ENCODE measurements at regions not wholly inside any gene's neighbourhood (a gene's known extent, or its start where the extent isn't known, plus 50 kb on each side); places are given as distances from the start of the nearest gene placed in this dataset.

- TF ChIP-seq TCF3 (IDR thresholded peaks at IDR 0.05; ENCODE audit: borderline replicate concordance, insufficient read depth, low read depth, low read length), result no peak
- TF ChIP-seq ZNF384 (IDR thresholded peaks at IDR 0.05; ENCODE audit: borderline replicate concordance, low read depth, low read length), result no peak
- no peak for TF ChIP-seq BMI1 (IDR thresholded peaks at IDR 0.05; ENCODE audit: borderline replicate concordance)
- TF ChIP-seq EP300 (IDR thresholded peaks at IDR 0.05; ENCODE audit: borderline replicate concordance in 1 of 2, control insufficient read depth in 1 of 2, low read depth in 2 of 2, low read length in 2 of 2), result no peak
Observed at GRCh38 chr16:25586826-25587225, 104.9 kb upstream of the HS3ST4 start (continued).

DNA sequence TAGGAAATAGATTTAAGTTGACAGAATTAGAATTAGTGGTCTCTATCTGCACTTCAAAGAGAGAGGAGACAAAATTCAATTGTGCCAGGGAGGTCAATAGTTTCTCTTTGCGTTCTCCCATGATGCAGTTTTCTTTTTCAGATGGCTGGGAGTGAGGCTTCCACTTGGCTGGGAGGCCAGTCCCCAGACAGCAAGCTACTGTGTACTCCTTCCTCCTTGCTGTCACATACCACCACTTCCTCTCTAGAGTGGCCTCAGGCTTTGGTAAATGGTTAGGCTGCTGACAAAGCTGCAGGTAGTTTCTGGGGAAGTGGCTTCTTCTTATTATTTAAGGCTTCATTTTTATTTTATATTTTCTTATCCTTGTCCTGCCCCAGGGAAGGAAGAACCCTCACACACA, 106.2 kb upstream of the HS3ST4 start:
- no peak for FAIRE-seq
- Histone ChIP-seq H4K20me1 (ENCODE audit: control insufficient read depth, insufficient read depth) (no peaks in the 10 kb centered on the region), H3K36me3 (ENCODE audit: control insufficient read depth in 2 of 2, insufficient read depth in 2 of 2, low read length in 1 of 2) (no peaks in the 10 kb centered on the region), H3K4me3 (no peak overlapping the region), H3K9me3 (replicated peaks; ENCODE audit: control insufficient read depth, insufficient read depth, low read length) (no peaks in the 10 kb centered on the region), H3K27me3 (replicated peaks in 1 of 2; ENCODE audit: control insufficient read depth in 2 of 2, insufficient read depth in 2 of 2, low read length in 1 of 2) (no peaks in the 10 kb centered on the region), H3K9ac (ENCODE audit: control insufficient read depth, insufficient read depth, low read length) (no peak overlapping the region), H3K4me1 (ENCODE audit: control insufficient read depth, insufficient read depth, low read length) (no peaks in the 10 kb centered on the region), H3K27ac (ENCODE audit: control insufficient read depth, insufficient read depth) (no peak overlapping the region), H2AFZ (ENCODE audit: control insufficient read depth, low read depth, low read length) (no peak overlapping the region), H3K79me2 (ENCODE audit: control insufficient read depth, insufficient read depth, low read length) (no peaks in the 10 kb centered on the region), H3K4me2 (ENCODE audit: control insufficient read depth, insufficient read depth) (no peak overlapping the region)
- ChIA-PET RAD21 (ENCODE audit: unreplicated experiment) (no interaction called here), CTCF (no interaction called here), POLR2A (no interaction called here), SMC1A (ENCODE audit: uncharacterized antibody, unreplicated experiment) (no interaction called here)
- in situ Hi-C loops (cut with MboI) (no loop called here), intact Hi-C loops (cut with micrococcal nuclease; ENCODE audit: unreplicated experiment) (no loop called here)
- WGBS (ENCODE audit: insufficient coverage, insufficient replicate concordance, low lambda C conversion rate, missing lambda C conversion rate), result 58% methylated on average over 1 of the region's 1 CpG
- BruUV-seq (replicated peaks), result no TSS peak
- TF ChIP-seq BHLHE40 (IDR thresholded peaks at IDR 0.05; ENCODE audit: borderline replicate concordance in 1 of 2, low read depth in 2 of 2, low read length in 1 of 2) (no peak), SRF (IDR thresholded peaks at IDR 0.05; ENCODE audit: low read depth in 2 of 2, low read length in 2 of 2) (no peak), SPI1 (IDR thresholded peaks at IDR 0.05; ENCODE audit: borderline replicate concordance, insufficient read depth, low read depth, low read length) (peak; percentile 32; the same call in 1 of the 2 replicates), SIX5 (IDR thresholded peaks at IDR 0.05; ENCODE audit: low read depth, low read length, severe bottlenecking) (no peak), BCL3 (IDR thresholded peaks at IDR 0.05; ENCODE audit: borderline replicate concordance, insufficient read depth, low read depth, low read length, poor library complexity, severe bottlenecking) (no peak)
- no peak for DNase-seq (ENCODE audit: low read depth, low spot score)
- ATAC-seq, result no peak

All from GM12878 (cell line).